Endothelial cell of umbilical vein (primary cell): ENCODE measurements at regions not wholly inside any gene's neighbourhood (a gene's known extent, or its start where the extent isn't known, plus 50 kb on each side); places are given as distances from the start of the nearest gene placed in this dataset.

ENCODE experiments used
- BruUV-seq: library from RNA; stranded (reverse); fragments of 400-500 nt; replicated peaks from 2 replicates; lab custom pipeline; 2021; lab: Mats Ljungman, UMichigan
- CTCF ChIA-PET: fragments of 300-600, 350-600 bp; sonication (Branson Sonifier 250); formaldehyde crosslinking; loops from one replicate; lab custom pipeline; 2021; ENCODE audit warnings: antibody characterized with exemption, inconsistent platforms; lab: Charles Lee
- POLR2A ChIA-PET: fragments of 300-600, 350-600 bp; sonication (Branson Sonifier 250); formaldehyde crosslinking; loops from one replicate; lab custom pipeline; 2021; ENCODE audit warnings: antibody characterized with exemption, inconsistent platforms; lab: Charles Lee
- DNase-seq: peaks from one replicate; pipeline ENCODE4 v3.0.0-alpha.2; 2011; ENCODE audit warnings: low read depth, low spot score
- FAIRE-seq: peaks from 2 replicates; lab custom pipeline; 2011; peaks lifted over from hg19 to GRCh38; lab: Jason Lieb, UNC
- H2AFZ ChIP-seq: 2 replicates; pipeline ENCODE4 v1.6.0; 2012; ENCODE audit warnings: low read depth, low read length, control low read depth, inconsistent platforms
- H3K27ac ChIP-seq: 2 replicates; pipeline ENCODE4 v1.5.1; 2011; ENCODE audit warnings: low read depth, mild to moderate bottlenecking, control low read depth, low read length, moderate library complexity; ENCODE audit not compliant: insufficient read depth
- H3K27me3 ChIP-seq, 2 experiments: 2 replicates each; pipeline versions ENCODE4 v1.6.0 to v1.6.1; 2011; ENCODE audit warnings: low read length in 2 of 2, mixed read lengths in 1 of 2; ENCODE audit not compliant: control insufficient read depth in 2 of 2, insufficient read depth in 2 of 2
- H3K36me3 ChIP-seq, 2 experiments: 2 replicates in 1 of 2; 3 replicates in 1 of 2; pipeline ENCODE4 v1.5.1; 2011; ENCODE audit warnings: low read length in 2 of 2, mild to moderate bottlenecking in 1 of 2, moderate library complexity in 1 of 2; ENCODE audit not compliant: control insufficient read depth in 2 of 2, insufficient read depth in 2 of 2; ENCODE audit errors: extremely low read depth in 1 of 2
- H3K4me1 ChIP-seq: 3 replicates; pipeline ENCODE4 v1.5.1; 2011; ENCODE audit warnings: mild to moderate bottlenecking, low read length; ENCODE audit not compliant: control insufficient read depth, insufficient read depth; ENCODE audit errors: extremely low read depth
- H3K4me2 ChIP-seq: 2 replicates; pipeline ENCODE4 v1.6.1; 2011; ENCODE audit warnings: low read length, control low read depth, mixed read lengths; ENCODE audit not compliant: insufficient read depth
- H3K4me3 ChIP-seq, 3 experiments: fragments of 200-600 bp in 1 of 3; sonication (generic), shearing (Covaris generic) in 1 of 3; replicated peaks in 1 of 3; 2 replicates each; pipeline ENCODE4 v1.5.1; 2011 to 2016; ENCODE audit warnings: control low read depth in 3 of 3, low read length in 3 of 3, mild to moderate bottlenecking in 2 of 3, inconsistent platforms in 1 of 3, low read depth in 1 of 3, moderate library complexity in 1 of 3; ENCODE audit not compliant: insufficient read depth in 1 of 3
- H3K79me2 ChIP-seq: 2 replicates; pipeline ENCODE4 v1.6.0; 2012; ENCODE audit warnings: low read length, inconsistent platforms; ENCODE audit not compliant: control insufficient read depth, insufficient read depth
- H3K9ac ChIP-seq: replicated peaks from 2 replicates; pipeline ENCODE3; 2011; ENCODE audit warnings: low read length, control low read depth; ENCODE audit not compliant: insufficient read depth; ENCODE audit errors: extremely low read depth
- H3K9me1 ChIP-seq: replicated peaks from 3 replicates; pipeline ENCODE4 v1.6.0; 2011; ENCODE audit warnings: mild to moderate bottlenecking, low read length; ENCODE audit not compliant: control insufficient read depth, insufficient read depth; ENCODE audit errors: extremely low read depth
- H3K9me3 ChIP-seq: replicated peaks from 2 replicates; pipeline ENCODE4 v1.5.1; 2012; ENCODE audit warnings: low read length, inconsistent platforms; ENCODE audit not compliant: control insufficient read depth, insufficient read depth
- H4K20me1 ChIP-seq: replicated peaks from 2 replicates; pipeline ENCODE3; 2011; ENCODE audit warnings: mild to moderate bottlenecking, low read length; ENCODE audit not compliant: control insufficient read depth, insufficient read depth; ENCODE audit errors: extremely low read depth
- CTCF ChIP-seq, 2 donors: IDR thresholded peaks; 1 replicate in 1 of 2; 2 replicates in 1 of 2; pipeline ENCODE4 v1.5.1; 2011; ENCODE audit warnings: low read length in 2 of 2, mild to moderate bottlenecking in 2 of 2, moderate library complexity in 2 of 2, control low read depth in 1 of 2, inconsistent platforms in 1 of 2, low read depth in 1 of 2; ENCODE audit not compliant: insufficient read depth in 1 of 2; ENCODE audit errors: extremely low read depth in 1 of 2
- EZH2 ChIP-seq: IDR thresholded peaks from 2 replicates; pipeline ENCODE4 v1.6.1; 2012; ENCODE audit warnings: borderline replicate concordance, low read depth, mild to moderate bottlenecking, moderate library complexity, low read length, inconsistent platforms; ENCODE audit not compliant: severe bottlenecking
- FOS ChIP-seq: IDR thresholded peaks from 2 replicates; pipeline ENCODE4 v1.6.1; 2011; ENCODE audit warnings: mild to moderate bottlenecking, low read length, moderate library complexity, borderline replicate concordance; ENCODE audit not compliant: insufficient read depth
- GATA2 ChIP-seq: IDR thresholded peaks from 2 replicates; pipeline ENCODE4 v1.7.0; 2011; ENCODE audit warnings: low read depth, mild to moderate bottlenecking, moderate library complexity, mixed read lengths, low read length; ENCODE audit not compliant: insufficient read length, insufficient read depth
- MAX ChIP-seq: IDR thresholded peaks from 2 replicates; pipeline ENCODE4 v1.6.1; 2011; ENCODE audit not compliant: insufficient read depth, insufficient read length
- MYC ChIP-seq: IDR thresholded peaks from one replicate; pipeline ENCODE4 v1.6.1; 2011; ENCODE audit warnings: mild to moderate bottlenecking, low read depth, low read length
- POLR2A ChIP-seq: IDR thresholded peaks from 2 replicates; pipeline ENCODE4 v1.6.1; 2012; ENCODE audit warnings: low read depth, mild to moderate bottlenecking, control low read depth, low read length
- POLR2AphosphoS5 ChIP-seq: IDR thresholded peaks from 2 replicates; pipeline ENCODE4 v1.6.1; 2012; ENCODE audit warnings: low read depth, mild to moderate bottlenecking, control low read depth, low read length, moderate library complexity; ENCODE audit not compliant: insufficient read depth
- dilution Hi-C: fragments of 300-500 bp; cut with MboI; formaldehyde crosslinking; loops from one replicate; pipeline ENCODE4 v1.15.0; 2019; ENCODE audit warnings: low sequenced_read_pairs; ENCODE audit not compliant: extremely low pct_ligation_motif_present
- intact Hi-C: fragments of 100-400 bp; cut with micrococcal nuclease; formaldehyde crosslinking; loops from one replicate; pipeline ENCODE4 v1.10.0; 2022

DNA sequence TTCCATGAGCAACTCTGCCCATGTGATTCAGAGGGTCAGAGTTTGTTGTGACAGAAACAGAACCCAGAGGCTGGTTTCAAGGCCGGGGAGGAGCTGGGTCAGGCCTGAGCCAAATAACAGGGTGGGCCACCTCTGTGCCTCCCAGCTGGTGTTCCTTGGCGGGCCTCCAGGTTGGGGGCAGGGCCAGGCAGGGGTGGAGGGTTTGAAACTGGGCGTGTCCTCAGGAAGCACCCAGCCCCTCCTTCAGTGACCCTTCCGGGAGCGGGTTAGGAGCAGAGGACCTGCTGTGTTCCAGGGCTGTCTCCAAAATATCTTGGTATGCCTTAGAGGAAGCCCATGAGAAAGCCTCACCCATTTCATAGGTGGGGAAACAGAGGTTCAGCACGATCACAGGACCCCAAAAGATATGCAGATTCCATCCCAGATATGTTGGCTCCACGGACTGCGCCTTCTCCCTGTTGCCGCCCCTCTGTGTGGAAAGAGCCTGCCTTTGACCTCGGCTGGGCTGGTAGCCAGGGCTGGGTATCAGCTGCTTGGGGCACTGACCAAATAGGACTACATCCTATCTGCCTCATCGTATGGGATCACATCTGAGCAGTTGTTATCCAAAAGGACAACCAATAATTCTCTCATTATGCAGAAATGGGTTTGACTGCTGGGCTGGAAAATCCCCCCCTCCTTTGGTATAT, 74.8 kb upstream of the GLI2 start:
- no peaks in the 10 kb centered on the region for H3K36me3 ChIP-seq
- no peak overlapping the region for H3K27ac ChIP-seq
- H3K4me2 ChIP-seq, result no peak overlapping the region
- no peaks in the 10 kb centered on the region for H3K9me1 ChIP-seq
- no peak for DNase-seq
- no peaks in the 10 kb centered on the region for H3K79me2 ChIP-seq
- peaks cover 4 to 15% of the 10 kb centered on the region in 2 experiments for H3K27me3 ChIP-seq
- TF ChIP-seq FOS (no peak), GATA2 (no peak), MYC (no peak), CTCF (IDR thresholded peaks at IDR 0.05; ENCODE audit: extremely low read depth in 1 of 2, insufficient read depth in 1 of 2, low read depth in 1 of 2, low read length in 2 of 2) (no peak), POLR2AphosphoS5 (no peak), POLR2A (no peak), EZH2 (no peak), MAX (no peak)
- no peak overlapping the region for H2AFZ ChIP-seq
- no peaks in the 10 kb centered on the region for H3K9me3 ChIP-seq
- no peak overlapping the region for H3K4me3 ChIP-seq
- H3K9ac ChIP-seq, result no peak overlapping the region
- H4K20me1 ChIP-seq, result no peaks in the 10 kb centered on the region
- ChIA-PET CTCF (no interaction called here), POLR2A (no interaction called here)
- no peaks in the 10 kb centered on the region for H3K4me1 ChIP-seq
- intact Hi-C loops, result no loop called here
- no TSS peak for BruUV-seq
- FAIRE-seq, result no peak
- dilution Hi-C loops, result no loop called here
